ENCODE measurements at regions not wholly inside any gene's neighbourhood (a gene's known extent, or its start where the extent isn't known, plus 50 kb on each side); places are given as distances from the start of the nearest gene placed in this dataset.

GRCh38 chr2:181745796-181746540, 65.7 kb upstream of the NEUROD1 start:
- Histone ChIP-seq H3K4me2 (ENCODE audit: low read length) (no peak overlapping the region), H3K79me2 (ENCODE audit: control insufficient read depth, low read length) (no peaks in the 10 kb centered on the region), H3F3A (ENCODE audit: control insufficient read depth, insufficient read depth) (no peaks in the 10 kb centered on the region), H3K9me2 (replicated peaks; ENCODE audit: control insufficient read depth, low read length) (no peaks in the 10 kb centered on the region), H4K20me1 (ENCODE audit: control insufficient read depth, insufficient read depth, low read depth, low read length) (no peaks in the 10 kb centered on the region), H3K36me3 (ENCODE audit: control insufficient read depth, low read length) (no peaks in the 10 kb centered on the region), H3K4me1 (ENCODE audit: control insufficient read depth, low read length) (no peaks in the 10 kb centered on the region), H3K27me3 (ENCODE audit: control insufficient read depth, low read length) (no peaks in the 10 kb centered on the region), H3K27ac (ENCODE audit: low read depth, low read length) (no peak overlapping the region), H3K4me3 (ENCODE audit: low read length) (no peak overlapping the region), H3K9me3 (ENCODE audit: control insufficient read depth, insufficient read depth, low read length) (peaks cover 3% of the 10 kb centered on the region; the same call in 1 of the 2 replicates)
- no peak for TF ChIP-seq CTCF (IDR thresholded peaks at IDR 0.05; ENCODE audit: low read depth, low read length, poor library complexity, severe bottlenecking)
- no peak for TF ChIP-seq EZH2phosphoT487 (IDR thresholded peaks at IDR 0.05; ENCODE audit: borderline replicate concordance, low read length)

GRCh38 chr2:181746844-181747243, 66.5 kb upstream of the NEUROD1 start:
- H3K27ac ChIP-seq (ENCODE audit: low read depth, low read length): no peak overlapping the region
- TF ChIP-seq EZH2phosphoT487 (IDR thresholded peaks at IDR 0.05; ENCODE audit: borderline replicate concordance, low read length) (no peak), CTCF (IDR thresholded peaks at IDR 0.05; ENCODE audit: low read depth, low read length, poor library complexity, severe bottlenecking) (no peak)
- no peaks in the 10 kb centered on the region for H3K9me2 ChIP-seq (replicated peaks; ENCODE audit: control insufficient read depth, low read length)
- no peaks in the 10 kb centered on the region for H3F3A ChIP-seq (ENCODE audit: control insufficient read depth, insufficient read depth)
- H3K4me1 ChIP-seq (ENCODE audit: control insufficient read depth, low read length): no peaks in the 10 kb centered on the region
- H3K4me2 ChIP-seq (ENCODE audit: low read length): no peak overlapping the region
- no peaks in the 10 kb centered on the region for H3K36me3 ChIP-seq (ENCODE audit: control insufficient read depth, low read length)
- H4K20me1 ChIP-seq (ENCODE audit: control insufficient read depth, insufficient read depth, low read depth, low read length): no peaks in the 10 kb centered on the region
- H3K79me2 ChIP-seq (ENCODE audit: control insufficient read depth, low read length): no peaks in the 10 kb centered on the region
- H3K4me3 ChIP-seq (ENCODE audit: low read length): no peak overlapping the region
- peaks cover 3% of the 10 kb centered on the region; the same call in 1 of the 2 replicates for H3K9me3 ChIP-seq (ENCODE audit: control insufficient read depth, insufficient read depth, low read length)
- no peaks in the 10 kb centered on the region for H3K27me3 ChIP-seq (ENCODE audit: control insufficient read depth, low read length)

- TF ChIP-seq EZH2phosphoT487 (IDR thresholded peaks at IDR 0.05; ENCODE audit: borderline replicate concordance, low read length) (no peak), CTCF (IDR thresholded peaks at IDR 0.05; ENCODE audit: low read depth, low read length, poor library complexity, severe bottlenecking) (no peak)
- Histone ChIP-seq H3K4me3 (ENCODE audit: low read length) (no peak overlapping the region), H4K20me1 (ENCODE audit: control insufficient read depth, insufficient read depth, low read depth, low read length) (no peaks in the 10 kb centered on the region), H3K79me2 (ENCODE audit: control insufficient read depth, low read length) (no peaks in the 10 kb centered on the region), H3K27ac (ENCODE audit: low read depth, low read length) (no peak overlapping the region), H3K27me3 (ENCODE audit: control insufficient read depth, low read length) (no peaks in the 10 kb centered on the region), H3K4me1 (ENCODE audit: control insufficient read depth, low read length) (no peaks in the 10 kb centered on the region), H3K36me3 (ENCODE audit: control insufficient read depth, low read length) (no peaks in the 10 kb centered on the region), H3K4me2 (ENCODE audit: low read length) (no peak overlapping the region), H3F3A (ENCODE audit: control insufficient read depth, insufficient read depth) (no peaks in the 10 kb centered on the region), H3K9me2 (replicated peaks; ENCODE audit: control insufficient read depth, low read length) (no peaks in the 10 kb centered on the region), H3K9me3 (ENCODE audit: control insufficient read depth, insufficient read depth, low read length) (peaks cover 3% of the 10 kb centered on the region; the same call in 1 of the 2 replicates)
Measured at GRCh38 chr2:181750305-181750704, 70.0 kb upstream of the NEUROD1 start.
